CD14-positive monocyte (primary cell): ENCODE measurements at regions not wholly inside any gene's neighbourhood (a gene's known extent, or its start where the extent isn't known, plus 50 kb on each side); places are given as distances from the start of the nearest gene placed in this dataset.

Source experiments
- DNase-seq, 3 donors: peaks; one replicate each; pipeline ENCODE4 v3.0.0-alpha.2; 2011 to 2022
- H2AFZ ChIP-seq: 2 replicates; pipeline ENCODE4 v1.6.0; 2012; ENCODE audit warnings: mild to moderate bottlenecking, low read depth, low read length, inconsistent platforms; ENCODE audit not compliant: insufficient read depth, poor library complexity, severe bottlenecking
- H3K27ac ChIP-seq, 2 donors: 1 replicate in 1 of 2; 2 replicates in 1 of 2; pipeline ENCODE4 v1.5.1; 2012 to 2013; ENCODE audit warnings: low read length in 2 of 2, control low read depth in 1 of 2, inconsistent platforms in 1 of 2, low read depth in 1 of 2, mild to moderate bottlenecking in 1 of 2
- H3K27me3 ChIP-seq, 2 donors: one replicate each; pipeline versions ENCODE4 v1.6.0 to v1.6.1; 2011 to 2013; ENCODE audit warnings: low read length in 2 of 2; ENCODE audit not compliant: control insufficient read depth in 2 of 2, insufficient read depth in 2 of 2
- H3K36me3 ChIP-seq, 2 donors: replicated peaks in 1 of 2; 1 replicate in 1 of 2; 2 replicates in 1 of 2; pipeline versions ENCODE4 v1.5.1 to v1.6.1; 2012 to 2013; ENCODE audit warnings: low read length in 2 of 2, control low read depth in 1 of 2, inconsistent platforms in 1 of 2, mild to moderate bottlenecking in 1 of 2; ENCODE audit not compliant: insufficient read depth in 2 of 2, control insufficient read depth in 1 of 2
- H3K4me1 ChIP-seq, 2 donors: 1 replicate in 1 of 2; 2 replicates in 1 of 2; pipeline versions ENCODE4 v1.5.1 to v1.6.1; 2012 to 2013; ENCODE audit warnings: low read length in 2 of 2, control low read depth in 1 of 2, inconsistent platforms in 1 of 2, mild to moderate bottlenecking in 1 of 2, moderate library complexity in 1 of 2; ENCODE audit not compliant: insufficient read depth in 2 of 2, control insufficient read depth in 1 of 2
- H3K4me2 ChIP-seq: replicated peaks from 2 replicates; pipeline ENCODE3; 2012; ENCODE audit warnings: low read length, moderate library complexity, mild to moderate bottlenecking; ENCODE audit not compliant: poor library complexity, severe bottlenecking; ENCODE audit errors: extremely low read depth
- H3K4me3 ChIP-seq, 3 experiments: fragments of 200-600 bp in 1 of 3; sonication (generic) in 1 of 3; replicated peaks in 1 of 3; 1 replicate in 2 of 3; 2 replicates in 1 of 3; pipeline ENCODE4 v1.5.1; 2011 to 2013; ENCODE audit warnings: low read length in 3 of 3, mild to moderate bottlenecking in 3 of 3, control low read depth in 2 of 3, low read depth in 2 of 3, inconsistent platforms in 1 of 3, moderate library complexity in 1 of 3
- H3K79me2 ChIP-seq: 2 replicates; pipeline ENCODE4 v1.6.0; 2012; ENCODE audit warnings: mild to moderate bottlenecking, control low read depth, inconsistent platforms, low read length, moderate library complexity; ENCODE audit not compliant: insufficient read depth
- H3K9ac ChIP-seq: 2 replicates; pipeline ENCODE4 v1.6.0; 2017; ENCODE audit warnings: low read length, mild to moderate bottlenecking; ENCODE audit not compliant: insufficient read depth, poor library complexity, severe bottlenecking
- H3K9me3 ChIP-seq, 2 donors: replicated peaks in 1 of 2; 1 replicate in 1 of 2; 2 replicates in 1 of 2; pipeline versions ENCODE4 v1.5.1 to v1.6.1; 2012 to 2013; ENCODE audit warnings: low read length in 2 of 2, control low read depth in 1 of 2; ENCODE audit not compliant: control insufficient read depth in 1 of 2, insufficient read depth in 1 of 2
- H4K20me1 ChIP-seq: 2 replicates; pipeline ENCODE4 v1.6.0; 2012; ENCODE audit warnings: mild to moderate bottlenecking, low read length, control low read depth, moderate library complexity; ENCODE audit not compliant: insufficient read depth
- H3K27ac Mint-ChIP-seq, 7 donors: one replicate each; pipeline ENCODE4 v1.8.0; 2020; ENCODE audit warnings: mild to moderate bottlenecking in 7 of 7, mixed read lengths in 7 of 7, moderate library complexity in 6 of 7, inconsistent platforms in 2 of 7
- H3K27me3 Mint-ChIP-seq, 3 donors: one replicate each; pipeline ENCODE4 v1.8.0; 2021 to 2022; ENCODE audit warnings: low read depth in 3 of 3, mild to moderate bottlenecking in 3 of 3, mixed read lengths in 3 of 3, moderate library complexity in 3 of 3, inconsistent platforms in 1 of 3
- H3K36me3 Mint-ChIP-seq, 2 donors: one replicate each; pipeline ENCODE4 v1.8.0; 2020; ENCODE audit warnings: mixed read lengths in 2 of 2, inconsistent platforms in 1 of 2, mild to moderate bottlenecking in 1 of 2
- H3K4me1 Mint-ChIP-seq: one replicate; pipeline ENCODE4 v1.8.0; 2020; ENCODE audit warnings: mild to moderate bottlenecking, mixed read lengths
- H3K4me3 Mint-ChIP-seq, 2 donors: one replicate each; pipeline ENCODE4 v1.8.0; 2020; ENCODE audit warnings: mild to moderate bottlenecking in 2 of 2, mixed read lengths in 2 of 2, moderate library complexity in 1 of 2
- H3K9me3 Mint-ChIP-seq, 7 donors: one replicate each; pipeline ENCODE4 v1.8.0; 2020 to 2022; ENCODE audit warnings: mixed read lengths in 7 of 7, mild to moderate bottlenecking in 6 of 7, moderate library complexity in 6 of 7, inconsistent platforms in 2 of 7
- WGBS: methylation state at CpG from one replicate; pipeline ENCODE4 v1.1.5; 2013; ENCODE audit warnings: missing lambda C conversion rate; ENCODE audit not compliant: insufficient coverage; 5-methylcytosine and 5-hydroxymethylcytosine counted together
- intact Hi-C, 2 donors: fragments of 100-400 bp; cut with micrococcal nuclease; formaldehyde crosslinking; loops; one replicate each; pipeline versions ENCODE4 v1.15.0 to v1.15.1; 2023
- TF ChIP-seq, protein P1 (sequence below): fragments of 200-600 bp; IDR thresholded peaks from one replicate; pipeline ENCODE4 v1.8.0; 2022; ENCODE audit warnings: antibody characterized with exemption, mild to moderate bottlenecking

DNA sequence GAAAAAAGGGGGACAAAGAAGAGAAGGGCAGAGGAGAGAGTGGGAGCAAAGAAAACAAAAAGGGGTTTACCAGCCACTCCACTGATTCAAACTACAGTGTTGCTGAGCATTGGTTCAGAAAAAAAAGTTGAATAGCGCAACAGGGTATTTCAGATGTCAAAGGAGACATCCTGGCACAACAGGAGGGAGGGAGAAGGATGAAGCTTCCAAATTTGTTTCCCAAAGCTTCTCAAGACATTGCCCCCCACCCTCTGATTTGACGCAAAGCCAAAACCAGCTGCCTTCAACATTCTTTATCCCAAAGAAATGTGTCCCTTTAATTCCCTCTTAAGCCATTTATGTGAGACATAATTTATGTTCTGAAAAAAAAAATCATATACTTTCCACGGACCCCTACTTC, 105.5 kb upstream of the TNC start:
- Histone ChIP-seq H3K4me3 (no peak overlapping the region), H3K79me2 (no peaks in the 10 kb centered on the region), H4K20me1 (no peaks in the 10 kb centered on the region), H3K4me2 (no peak overlapping the region), H3K9ac (no peak overlapping the region), H3K9me3 (no peaks in the 10 kb centered on the region), H3K4me1 (no peaks in the 10 kb centered on the region), H3K27me3 (no peaks in the 10 kb centered on the region), H3K27ac (no peak overlapping the region), H2AFZ (no peak overlapping the region), H3K36me3 (no peaks in the 10 kb centered on the region)
- H3K27ac Mint-ChIP-seq = no peak overlapping the region
- intact Hi-C loops = no loop called here
- TF ChIP-seq, protein P1, sequence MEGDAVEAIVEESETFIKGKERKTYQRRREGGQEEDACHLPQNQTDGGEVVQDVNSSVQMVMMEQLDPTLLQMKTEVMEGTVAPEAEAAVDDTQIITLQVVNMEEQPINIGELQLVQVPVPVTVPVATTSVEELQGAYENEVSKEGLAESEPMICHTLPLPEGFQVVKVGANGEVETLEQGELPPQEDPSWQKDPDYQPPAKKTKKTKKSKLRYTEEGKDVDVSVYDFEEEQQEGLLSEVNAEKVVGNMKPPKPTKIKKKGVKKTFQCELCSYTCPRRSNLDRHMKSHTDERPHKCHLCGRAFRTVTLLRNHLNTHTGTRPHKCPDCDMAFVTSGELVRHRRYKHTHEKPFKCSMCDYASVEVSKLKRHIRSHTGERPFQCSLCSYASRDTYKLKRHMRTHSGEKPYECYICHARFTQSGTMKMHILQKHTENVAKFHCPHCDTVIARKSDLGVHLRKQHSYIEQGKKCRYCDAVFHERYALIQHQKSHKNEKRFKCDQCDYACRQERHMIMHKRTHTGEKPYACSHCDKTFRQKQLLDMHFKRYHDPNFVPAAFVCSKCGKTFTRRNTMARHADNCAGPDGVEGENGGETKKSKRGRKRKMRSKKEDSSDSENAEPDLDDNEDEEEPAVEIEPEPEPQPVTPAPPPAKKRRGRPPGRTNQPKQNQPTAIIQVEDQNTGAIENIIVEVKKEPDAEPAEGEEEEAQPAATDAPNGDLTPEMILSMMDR = no peak
- 40% methylated on average over 1 of the region's 3 CpGs for WGBS
- no peak overlapping the region for H3K4me3 Mint-ChIP-seq
- H3K36me3 Mint-ChIP-seq = no peaks in the 10 kb centered on the region
- no peak for DNase-seq
- no peaks in the 10 kb centered on the region for H3K4me1 Mint-ChIP-seq
- H3K9me3 Mint-ChIP-seq = peaks cover 0 to 5% (median 0%) of the 10 kb centered on the region in 7 donors
- H3K27me3 Mint-ChIP-seq = peaks cover 0 to 5% (median 5%) of the 10 kb centered on the region in 3 donors

DNA sequence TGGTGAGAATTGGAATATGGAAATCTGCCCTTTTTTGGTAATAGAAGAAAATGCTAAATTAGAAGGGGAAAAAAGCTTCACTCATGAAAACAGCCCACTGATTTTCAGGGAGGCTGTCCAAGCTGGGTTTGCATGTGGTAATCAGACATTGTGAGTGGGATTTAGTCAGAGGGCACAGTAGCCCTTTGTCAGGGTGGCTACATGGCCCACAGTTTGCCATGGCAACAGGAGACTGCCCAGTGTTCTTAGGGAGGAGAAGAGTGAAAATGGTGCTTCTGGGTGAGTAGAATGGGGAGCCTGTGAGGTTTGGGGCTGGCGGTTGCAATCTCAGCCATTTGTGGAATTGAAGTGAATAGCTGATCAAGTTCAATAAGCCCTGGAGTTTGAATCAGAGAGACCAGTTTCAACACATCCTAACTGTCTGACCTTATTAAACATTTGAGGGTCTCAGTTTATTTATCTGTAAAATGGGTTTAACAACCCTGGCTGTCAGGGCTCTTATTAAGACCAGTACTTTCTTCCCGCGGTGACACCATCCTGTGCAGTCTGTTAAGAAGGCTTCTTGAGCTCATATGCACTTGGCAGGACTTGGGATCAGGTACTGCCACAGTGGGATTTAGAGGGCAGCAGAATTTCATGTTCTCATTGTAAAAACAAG, 107.6 kb upstream of the TNC start:
- no peaks in the 10 kb centered on the region for H3K9me3 ChIP-seq
- Mint-ChIP-seq H3K4me3 (no peak overlapping the region), H3K9me3 (peaks cover 0 to 7% (median 1%) of the 10 kb centered on the region in 7 donors), H3K4me1 (no peaks in the 10 kb centered on the region), H3K36me3 (no peaks in the 10 kb centered on the region), H3K27ac (no peak overlapping the region), H3K27me3 (peaks cover 0 to 5% (median 2%) of the 10 kb centered on the region in 3 donors)
- WGBS = 100% methylated on average over 2 of the region's 3 CpGs
- H3K9ac ChIP-seq = no peak overlapping the region
- H2AFZ ChIP-seq = no peak overlapping the region
- H3K79me2 ChIP-seq = no peaks in the 10 kb centered on the region
- H3K36me3 ChIP-seq = no peaks in the 10 kb centered on the region
- H3K4me1 ChIP-seq = no peaks in the 10 kb centered on the region
- H3K27me3 ChIP-seq = no peaks in the 10 kb centered on the region
- no peak overlapping the region for H3K4me3 ChIP-seq
- intact Hi-C loops = no loop called here
- TF ChIP-seq, protein P1 = no peak
- no peaks in the 10 kb centered on the region for H4K20me1 ChIP-seq
- no peak overlapping the region for H3K4me2 ChIP-seq
- DNase-seq = no peak
- no peak overlapping the region for H3K27ac ChIP-seq
